TTC549 (cell line): ENCODE measurements at regions not wholly inside any gene's neighbourhood (a gene's known extent, or its start where the extent isn't known, plus 50 kb on each side); places are given as distances from the start of the nearest gene placed in this dataset.
"Not testable (repeated sequence)": the region's sequence is repeated elsewhere in the genome, so short reads cannot be mapped to it uniquely, and the experiment has no call there.

Experiments
- FAIRE-seq: peaks from 2 replicates; lab custom pipeline; 2012; peaks lifted over from hg19 to GRCh38; lab: Jason Lieb, UNC

- no peak for FAIRE-seq
Measured at GRCh38 chr11:97761175-97761574, 1259.6 kb upstream of the CNTN5 start.

DNA sequence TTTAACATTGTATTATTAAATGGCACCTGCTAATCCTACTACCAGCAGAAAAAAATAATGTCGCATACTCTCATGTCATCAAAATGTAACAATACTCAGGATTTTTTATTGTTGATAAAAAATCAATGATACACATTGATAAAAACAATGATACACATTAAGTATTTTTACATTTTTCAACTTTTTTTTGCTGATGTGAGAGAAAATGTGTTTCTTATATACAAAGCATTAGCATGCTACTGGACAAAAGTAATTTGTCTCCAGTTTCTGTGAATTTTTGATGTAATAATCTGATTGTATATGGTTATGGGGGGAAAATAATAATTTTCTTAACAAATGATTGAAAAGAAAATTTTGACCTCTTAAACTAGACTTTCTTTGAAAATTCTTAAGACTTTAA is 1256.6 kb upstream of the CNTN5 start:
- FAIRE-seq: no peak

GRCh38 chr11:97764605-97765004 is 1256.1 kb upstream of the CNTN5 start:
- no peak for FAIRE-seq

GRCh38 chr11:97770570-97770969 is 1250.2 kb upstream of the CNTN5 start:
- no peak for FAIRE-seq

GRCh38 chr11:97772705-97773104 is 1248.0 kb upstream of the CNTN5 start:
- no peak for FAIRE-seq

GRCh38 chr11:97784388-97784787 is 1236.4 kb upstream of the CNTN5 start:
- FAIRE-seq: not testable (repeated sequence)

DNA sequence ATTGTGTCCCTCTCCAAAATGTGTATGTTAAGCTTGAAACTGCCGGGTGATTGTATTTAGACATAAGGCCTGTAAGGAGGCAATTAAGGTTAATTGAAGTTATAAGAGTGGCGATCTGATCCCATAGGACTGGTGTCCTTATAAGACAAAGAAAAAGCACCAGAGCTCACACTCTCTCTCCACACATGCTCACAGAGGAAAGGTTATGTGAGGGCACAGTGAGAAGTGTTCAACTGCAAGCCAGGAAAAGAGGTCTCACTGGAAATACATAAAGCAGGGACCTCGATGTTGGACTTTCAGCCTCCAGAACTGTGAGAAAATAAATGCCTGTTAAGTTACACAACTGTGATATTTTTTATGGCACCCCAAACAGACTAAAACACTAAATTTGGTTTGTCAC is 1233.8 kb upstream of the CNTN5 start:
- FAIRE-seq: no peak

DNA sequence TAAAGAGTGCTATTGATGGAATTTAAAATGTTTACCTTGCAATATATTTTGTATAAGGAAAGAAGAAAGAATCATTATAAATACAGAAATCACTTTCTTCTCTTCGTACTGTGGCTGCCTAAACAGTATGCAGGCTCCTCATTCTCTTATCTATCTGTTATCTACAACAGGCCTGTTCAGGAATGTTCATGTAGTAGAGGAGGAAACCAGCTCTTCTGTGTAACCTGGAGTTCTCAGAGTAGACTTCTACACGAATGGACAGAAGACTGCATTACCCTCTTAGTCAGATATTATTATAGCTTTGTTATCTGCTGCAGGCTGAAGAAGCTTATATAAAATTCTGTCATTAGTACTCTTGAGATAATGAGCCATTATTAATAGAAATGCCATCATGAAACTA is 1225.9 kb upstream of the CNTN5 start:
- no peak for FAIRE-seq

DNA sequence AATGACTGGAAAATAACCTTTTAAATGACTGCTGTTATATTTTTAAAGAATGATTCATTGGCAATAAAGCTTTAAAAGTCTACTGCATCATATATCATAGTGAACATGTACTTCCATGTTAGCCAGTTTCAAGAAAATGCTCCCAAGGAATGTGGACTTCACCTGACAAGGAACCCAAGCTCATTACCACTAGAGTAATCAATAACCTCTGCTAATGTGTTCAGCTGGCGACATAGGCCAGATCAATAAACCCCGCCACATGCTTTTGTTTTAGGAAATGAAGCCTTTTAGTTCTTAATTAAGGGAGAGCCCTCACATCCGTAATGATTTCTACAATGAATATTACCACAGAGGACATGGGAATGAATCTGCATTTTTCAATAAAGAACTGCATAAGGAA is 1219.9 kb upstream of the CNTN5 start:
- no peak for FAIRE-seq

DNA sequence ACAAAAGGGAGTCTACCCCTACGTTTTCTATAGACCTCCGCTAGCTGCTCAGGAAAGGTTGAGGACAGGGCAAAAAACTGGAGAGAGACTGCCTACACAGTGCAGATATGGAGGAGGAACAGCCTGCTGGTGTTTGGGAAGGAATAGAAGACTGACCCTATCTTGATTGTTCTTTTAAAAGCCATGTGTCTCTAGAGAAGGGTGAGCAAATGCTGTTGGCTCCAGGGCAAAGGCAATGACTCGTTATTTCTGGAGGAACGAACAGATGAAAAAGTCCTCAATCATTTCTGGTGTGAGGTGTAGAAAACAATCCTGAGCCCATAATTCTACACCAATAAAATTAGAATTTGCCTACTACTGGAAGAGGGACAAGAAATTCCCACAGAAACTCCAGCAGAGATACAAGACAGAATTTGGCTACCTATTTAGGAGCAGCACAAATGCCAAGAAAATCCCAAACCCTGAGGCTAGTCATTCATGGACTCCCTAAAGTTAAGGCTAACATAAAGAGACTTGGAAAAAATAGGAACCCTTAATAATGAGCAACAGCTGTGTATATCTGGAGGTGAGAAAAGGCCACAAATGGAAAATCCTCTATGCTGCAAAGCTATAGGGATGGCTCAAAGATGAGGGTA is 1206.3 kb upstream of the CNTN5 start:
- FAIRE-seq: no peak

- FAIRE-seq: no peak
Measured at GRCh38 chr11:97815667-97816066, 1205.1 kb upstream of the CNTN5 start.

DNA sequence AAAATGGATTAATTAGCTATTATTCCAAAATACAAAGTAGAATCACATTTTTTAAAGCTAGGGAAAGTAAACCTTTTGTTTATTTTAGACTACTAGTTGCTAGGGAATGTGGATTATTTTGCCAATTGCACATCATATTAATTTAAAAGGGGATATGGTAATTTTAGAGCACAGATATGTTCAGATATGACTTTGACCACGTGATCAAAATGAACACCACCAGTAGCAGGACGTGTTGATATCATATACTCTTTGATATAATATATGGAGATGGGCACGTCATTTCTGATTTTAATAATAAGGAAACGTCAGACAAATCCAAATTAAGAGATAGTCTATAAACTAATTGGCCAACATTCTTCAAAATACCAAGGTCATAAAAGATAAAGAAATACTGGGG is 1188.3 kb upstream of the CNTN5 start:
- no peak for FAIRE-seq

DNA sequence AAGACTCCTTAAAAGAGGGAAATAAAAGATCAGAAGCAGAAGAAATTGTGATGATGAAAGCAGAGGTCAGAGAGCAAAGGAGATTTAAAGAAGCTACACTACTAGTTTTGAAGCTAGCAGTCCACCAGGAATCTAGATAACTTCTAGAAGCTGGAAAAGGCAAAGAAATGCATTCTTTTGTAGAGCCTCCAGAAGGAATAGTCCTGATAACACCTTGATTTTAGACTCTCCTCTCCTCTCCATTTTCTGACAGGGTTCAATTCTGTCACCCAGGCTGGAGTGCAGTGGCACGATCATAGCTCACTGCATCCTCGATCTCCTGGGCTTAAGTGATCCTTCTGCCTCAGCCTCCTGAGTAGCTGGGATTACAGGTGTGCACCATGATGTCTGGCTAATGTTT is 1187.3 kb upstream of the CNTN5 start:
- FAIRE-seq: no peak

- no peak for FAIRE-seq
Measured at GRCh38 chr11:97844016-97844415, 1176.7 kb upstream of the CNTN5 start.

GRCh38 chr11:97847730-97848129 is 1173.0 kb upstream of the CNTN5 start:
- FAIRE-seq: no peak

GRCh38 chr11:97850701-97851100 is 1170.0 kb upstream of the CNTN5 start:
- no peak for FAIRE-seq

DNA sequence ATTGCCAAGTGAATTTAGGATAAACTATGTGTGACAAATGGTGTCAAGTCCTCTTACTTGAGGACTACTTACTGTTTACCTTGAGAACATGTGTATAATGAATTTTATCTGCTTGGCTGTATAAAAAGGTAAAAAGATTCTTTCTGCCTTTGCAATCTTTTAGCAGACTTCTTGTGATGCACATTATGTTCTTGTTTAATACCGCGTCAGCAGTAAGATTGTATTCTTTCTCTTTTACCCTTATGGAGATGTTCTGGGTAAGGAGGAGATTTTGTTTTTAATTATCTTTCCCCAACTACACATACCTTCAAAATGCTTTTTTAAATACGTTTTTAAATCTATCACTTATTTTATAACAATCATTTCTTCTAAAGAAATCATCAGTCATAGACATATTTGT is 1166.4 kb upstream of the CNTN5 start:
- FAIRE-seq: no peak

GRCh38 chr11:97854877-97855276 is 1165.9 kb upstream of the CNTN5 start:
- FAIRE-seq: no peak

DNA sequence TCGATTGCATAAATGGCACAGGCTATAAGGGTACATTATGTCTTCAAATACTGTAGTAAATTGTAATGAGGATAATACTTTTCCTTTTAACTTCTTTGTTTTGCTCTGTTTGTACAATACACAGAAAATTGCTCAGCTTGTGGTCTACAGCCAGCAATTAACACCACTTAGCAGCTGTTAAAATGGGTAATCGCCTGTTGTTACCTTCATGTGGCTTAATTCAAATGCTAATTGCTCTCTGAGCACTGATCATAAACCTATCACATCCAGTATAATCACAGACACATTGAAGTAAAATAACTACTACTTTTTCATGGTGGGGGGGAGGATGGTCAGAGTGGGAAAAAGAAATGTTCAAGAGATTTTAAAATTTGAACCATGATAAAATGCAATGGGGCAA is 1164.1 kb upstream of the CNTN5 start:
- no peak for FAIRE-seq

DNA sequence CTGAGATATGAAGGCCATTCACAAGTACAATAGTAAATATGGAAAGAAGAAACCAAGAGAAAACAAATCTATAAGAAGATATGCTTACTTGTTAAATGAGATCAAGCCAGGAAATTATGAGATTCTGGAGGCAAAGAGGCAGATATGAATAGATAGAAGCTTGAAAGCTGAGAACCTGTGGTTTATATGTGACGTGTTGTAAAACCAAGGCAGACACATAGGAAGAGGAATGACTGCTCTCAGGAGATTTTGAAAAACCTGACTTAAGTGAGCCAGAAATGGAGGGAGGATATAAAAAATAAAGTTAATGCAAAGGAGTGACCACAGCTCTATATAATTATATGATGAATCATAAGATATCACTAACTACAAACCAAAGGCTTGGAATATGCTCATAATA is 1160.5 kb upstream of the CNTN5 start:
- FAIRE-seq: no peak

GRCh38 chr11:97862021-97862420 is 1158.7 kb upstream of the CNTN5 start:
- no peak for FAIRE-seq

DNA sequence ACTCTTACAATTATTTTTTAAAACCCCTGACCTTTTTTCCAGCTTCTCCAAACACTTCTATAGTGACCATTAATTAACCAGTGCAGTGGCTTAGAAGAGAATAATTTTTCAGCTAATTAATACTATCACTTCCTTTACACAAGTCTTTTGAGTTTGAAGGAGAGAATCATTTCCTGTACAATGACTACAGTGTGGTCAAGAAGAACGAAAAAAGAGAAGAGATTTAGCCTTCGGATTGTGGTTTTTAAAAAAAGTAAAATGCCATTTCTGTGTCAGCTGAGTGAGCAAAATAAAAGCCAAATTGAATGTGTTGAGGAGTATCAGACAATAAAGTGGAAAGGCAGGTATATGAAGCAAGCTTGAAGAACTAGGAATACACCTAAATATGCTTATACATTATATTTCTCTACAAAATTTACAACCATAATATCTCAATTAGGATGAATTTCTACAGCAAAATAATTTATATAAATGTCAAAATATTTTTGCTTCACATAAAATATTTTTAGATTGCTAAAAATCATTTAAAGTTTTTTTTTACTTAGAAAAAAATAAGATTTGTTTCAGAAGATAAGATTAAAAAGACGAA is 1155.2 kb upstream of the CNTN5 start:
- no peak for FAIRE-seq

DNA sequence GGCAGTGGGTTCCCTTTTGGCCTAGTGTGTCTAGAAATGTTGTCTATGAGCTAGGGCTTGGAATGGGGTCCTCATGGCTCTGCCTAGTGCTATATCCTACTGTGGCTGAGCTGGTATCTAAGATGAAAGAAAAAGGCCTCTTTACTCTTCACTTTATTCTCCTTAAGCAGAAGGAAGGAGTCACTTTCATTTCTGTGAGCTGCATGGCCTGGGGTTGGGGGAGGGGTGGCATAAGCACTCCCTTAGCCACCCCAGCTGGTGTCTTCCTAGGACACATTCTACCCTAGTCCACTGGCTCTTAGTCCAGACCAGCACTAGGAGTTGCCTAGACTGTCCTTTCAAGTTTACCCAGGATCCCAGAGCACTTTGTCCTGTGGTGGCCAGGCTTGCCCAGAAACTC is 1148.9 kb upstream of the CNTN5 start:
- no peak for FAIRE-seq

DNA sequence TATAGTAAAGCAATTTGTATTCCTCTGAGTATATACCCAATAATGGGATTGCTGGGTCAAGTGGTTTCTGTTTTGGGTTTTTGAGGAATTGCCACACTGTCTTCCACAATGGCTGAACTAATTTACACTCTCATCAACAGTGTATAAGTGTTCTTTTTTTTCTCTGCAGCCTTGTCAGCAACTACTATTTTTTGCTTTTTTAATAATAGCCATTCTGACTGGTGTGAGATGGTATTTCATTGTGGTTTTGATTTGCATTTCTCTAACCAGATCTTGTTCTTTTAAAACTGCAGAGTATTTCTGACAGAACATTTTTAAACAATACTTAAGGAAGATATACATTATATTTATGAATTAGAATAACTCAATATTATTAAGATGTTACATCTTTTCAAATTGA is 1140.5 kb upstream of the CNTN5 start:
- no peak for FAIRE-seq

DNA sequence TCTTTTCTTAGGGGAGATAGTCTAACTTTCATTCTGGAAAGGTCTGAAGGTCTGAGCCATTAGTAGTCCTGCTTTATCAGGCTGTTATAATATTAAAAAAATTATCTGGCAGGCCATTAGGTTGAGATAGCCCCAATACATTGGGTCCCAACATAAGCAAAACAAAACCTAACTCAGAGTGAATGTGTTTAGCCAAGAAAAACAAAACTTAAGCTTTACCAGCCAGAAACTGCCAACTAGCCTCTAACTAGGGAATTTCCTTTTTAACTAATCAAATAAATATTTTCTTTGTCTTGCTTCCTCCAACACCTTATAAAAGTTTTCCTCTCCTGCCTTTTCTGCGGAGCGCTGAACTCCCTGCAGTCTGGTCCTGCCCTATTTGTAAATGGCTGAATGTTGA is 1137.7 kb upstream of the CNTN5 start:
- no peak for FAIRE-seq
